RWPE1 (cell line): ENCODE measurements at regions not wholly inside any gene's neighbourhood (a gene's known extent, or its start where the extent isn't known, plus 50 kb on each side); places are given as distances from the start of the nearest gene placed in this dataset.

Experiments
- CTCF ChIA-PET: fragments of 350-600 bp; sonication (Branson Sonifier 250); formaldehyde crosslinking; extraction: SDS; loops from one replicate; lab custom pipeline; 2021; lab: Yijun Ruan, JAX
- POLR2A ChIA-PET: fragments of 400-600 bp; formaldehyde crosslinking; extraction: SDS; loops from one replicate; lab custom pipeline; 2020; ENCODE audit warnings: antibody characterized with exemption; ENCODE audit not compliant: low non-redundant PET; lab: Yijun Ruan, JAX
- DNase-seq: peaks from one replicate; pipeline ENCODE4 v3.0.0; 2012; ENCODE audit warnings: low spot score
- H3K27ac ChIP-seq: fragments of 450-650 bp; 2 replicates; pipeline ENCODE4 v1.5.1; 2017
- TF ChIP-seq, protein P1 (sequence below): fragments of 450-650 bp; conservative IDR thresholded peaks from 2 replicates; pipeline ENCODE4 v1.5.1; 2017; ENCODE audit warnings: low read depth, mild to moderate bottlenecking

DNA sequence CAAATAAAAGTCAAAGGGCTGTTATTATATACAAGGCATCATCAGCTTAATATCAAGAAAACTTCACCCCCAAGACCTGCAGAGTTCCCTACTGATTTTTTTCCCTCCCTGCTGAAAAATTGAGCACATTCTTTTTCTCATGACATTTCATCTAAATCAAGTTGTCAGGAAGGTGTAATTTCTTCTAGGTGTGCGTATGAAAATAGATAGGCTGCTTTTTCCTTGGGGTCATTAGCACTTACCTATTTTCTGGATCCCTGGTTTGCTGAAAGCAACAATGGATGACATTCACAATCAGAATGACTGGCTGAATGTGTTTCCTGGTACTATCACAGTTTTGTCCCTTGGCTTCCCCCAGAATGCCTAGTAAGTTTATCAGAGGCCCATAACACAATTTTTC, 225.0 kb upstream of the KIRREL3 start:
- ChIA-PET CTCF (interaction anchor here (0.6 kb wide), 1 partner anchor 30 kb away, joined by 3 read pairs; no protein-coding TSS in a partner anchor), POLR2A (no interaction called here)
- DNase-seq = no peak
- TF ChIP-seq, protein P1, sequence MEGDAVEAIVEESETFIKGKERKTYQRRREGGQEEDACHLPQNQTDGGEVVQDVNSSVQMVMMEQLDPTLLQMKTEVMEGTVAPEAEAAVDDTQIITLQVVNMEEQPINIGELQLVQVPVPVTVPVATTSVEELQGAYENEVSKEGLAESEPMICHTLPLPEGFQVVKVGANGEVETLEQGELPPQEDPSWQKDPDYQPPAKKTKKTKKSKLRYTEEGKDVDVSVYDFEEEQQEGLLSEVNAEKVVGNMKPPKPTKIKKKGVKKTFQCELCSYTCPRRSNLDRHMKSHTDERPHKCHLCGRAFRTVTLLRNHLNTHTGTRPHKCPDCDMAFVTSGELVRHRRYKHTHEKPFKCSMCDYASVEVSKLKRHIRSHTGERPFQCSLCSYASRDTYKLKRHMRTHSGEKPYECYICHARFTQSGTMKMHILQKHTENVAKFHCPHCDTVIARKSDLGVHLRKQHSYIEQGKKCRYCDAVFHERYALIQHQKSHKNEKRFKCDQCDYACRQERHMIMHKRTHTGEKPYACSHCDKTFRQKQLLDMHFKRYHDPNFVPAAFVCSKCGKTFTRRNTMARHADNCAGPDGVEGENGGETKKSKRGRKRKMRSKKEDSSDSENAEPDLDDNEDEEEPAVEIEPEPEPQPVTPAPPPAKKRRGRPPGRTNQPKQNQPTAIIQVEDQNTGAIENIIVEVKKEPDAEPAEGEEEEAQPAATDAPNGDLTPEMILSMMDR = no peak
- no peak overlapping the region for H3K27ac ChIP-seq

DNA sequence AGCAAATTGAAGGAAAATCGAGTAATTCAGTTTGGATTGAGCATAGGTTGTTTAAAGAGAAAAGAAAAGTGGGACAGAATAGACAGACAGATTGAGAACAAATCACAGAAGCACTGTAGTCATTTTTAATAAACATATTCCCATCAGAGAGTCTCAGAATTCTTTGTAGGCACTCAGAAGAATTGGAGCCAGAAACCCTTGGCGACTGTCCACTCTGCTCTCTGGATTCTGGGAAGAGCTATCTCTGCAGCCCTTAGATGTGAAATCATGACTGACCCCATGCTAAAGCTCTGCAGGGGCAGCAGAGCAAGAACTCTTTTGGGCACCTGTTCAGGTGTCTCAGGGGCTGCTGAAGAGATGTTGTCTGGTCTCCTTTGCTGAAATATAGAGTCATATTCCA, 223.7 kb upstream of the KIRREL3 start:
- DNase-seq = no peak
- TF ChIP-seq, protein P1 = no peak
- ChIA-PET CTCF (no interaction called here), POLR2A (no interaction called here)
- H3K27ac ChIP-seq = no peak overlapping the region

DNA sequence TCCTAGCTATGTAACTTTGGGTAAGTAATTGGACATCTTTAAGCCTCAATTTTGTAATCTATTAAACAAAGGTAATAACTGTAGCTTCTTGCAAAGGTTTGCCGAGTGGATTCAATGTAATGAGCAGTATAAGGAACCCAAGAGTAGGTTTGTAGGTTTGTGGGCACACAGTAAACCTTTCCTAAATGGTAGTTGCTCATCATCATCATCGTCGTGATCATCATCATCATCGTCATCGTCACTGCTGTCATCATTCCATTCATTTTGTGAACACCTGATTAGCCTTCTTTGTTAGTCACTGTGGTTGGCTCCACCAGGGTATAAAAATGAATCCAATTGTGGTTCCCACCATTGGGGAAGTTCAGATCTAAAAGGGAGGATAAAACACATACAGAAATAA, 223.1 kb upstream of the KIRREL3 start:
- POLR2A ChIA-PET = no interaction called here
- CTCF ChIA-PET = no interaction called here
- DNase-seq = no peak
- H3K27ac ChIP-seq = no peak overlapping the region
- TF ChIP-seq, protein P1 = no peak

DNA sequence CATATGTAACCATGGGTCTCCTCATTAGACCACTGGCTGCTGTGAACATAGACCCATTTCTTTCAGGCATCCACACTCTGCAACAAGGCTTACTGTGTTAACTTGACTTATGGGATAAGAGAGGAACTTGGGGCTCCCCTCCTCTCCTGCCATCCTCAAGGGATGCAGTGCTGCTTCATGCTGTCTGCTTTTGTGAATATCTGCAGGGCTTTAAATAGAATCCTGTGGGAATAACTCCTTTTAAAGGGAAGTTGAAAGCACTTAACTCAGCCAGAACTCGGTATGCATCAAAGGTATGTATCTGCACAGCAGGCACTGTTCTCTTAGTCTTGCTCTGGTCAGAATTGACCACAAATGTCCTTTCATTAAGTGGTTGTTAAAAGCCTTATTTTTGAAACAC, 222.5 kb upstream of the KIRREL3 start:
- H3K27ac ChIP-seq = no peak overlapping the region
- TF ChIP-seq, protein P1 = no peak
- DNase-seq = no peak
- POLR2A ChIA-PET = no interaction called here
- CTCF ChIA-PET = no interaction called here

DNA sequence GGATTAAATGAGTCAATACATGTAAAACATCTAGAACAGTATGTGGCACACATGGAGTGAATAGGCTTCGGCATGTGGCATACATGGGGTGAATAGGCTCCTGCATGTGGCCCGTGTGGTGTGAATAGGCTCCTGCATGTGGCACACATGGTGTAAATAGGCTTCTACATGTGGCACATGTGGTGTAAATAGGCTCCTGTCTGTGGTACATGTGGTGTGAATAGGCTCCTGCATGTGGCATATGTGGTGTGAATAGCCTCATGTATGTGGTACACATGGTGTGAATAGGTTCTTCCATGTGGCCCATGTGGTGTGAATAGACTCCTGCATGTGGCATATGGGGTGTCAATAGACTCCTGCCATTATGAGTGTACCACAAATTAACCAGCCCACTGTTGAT, 219.1 kb upstream of the KIRREL3 start:
- POLR2A ChIA-PET = no interaction called here
- TF ChIP-seq, protein P1 = no peak
- no peak overlapping the region for H3K27ac ChIP-seq
- no peak for DNase-seq
- CTCF ChIA-PET = no interaction called here

DNA sequence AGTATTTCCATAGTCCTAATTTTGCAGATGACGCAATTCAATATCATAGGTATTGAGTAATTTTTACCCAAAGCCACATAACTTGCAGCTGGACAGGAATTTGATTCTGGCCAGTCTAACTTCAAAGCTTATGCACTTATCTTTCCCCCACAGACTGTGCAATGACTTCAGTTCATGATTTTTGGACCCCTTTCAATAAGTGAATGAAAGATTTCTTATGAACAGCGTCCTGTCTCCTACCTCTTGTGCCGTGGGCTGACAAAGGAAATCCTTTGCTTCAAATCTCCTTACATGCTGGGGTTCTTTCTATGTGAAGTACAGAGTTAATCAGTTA, 217.7 kb upstream of the KIRREL3 start:
- TF ChIP-seq, protein P1 = no peak
- no peak overlapping the region for H3K27ac ChIP-seq
- POLR2A ChIA-PET = no interaction called here
- DNase-seq = no peak
- CTCF ChIA-PET = no interaction called here
